ENCODE measurements at regions not wholly inside any gene's neighbourhood (a gene's known extent, or its start where the extent isn't known, plus 50 kb on each side); places are given as distances from the start of the nearest gene placed in this dataset.

- Histone ChIP-seq H3K79me2 (ENCODE audit: insufficient read depth, low read length) (no peaks in the 10 kb centered on the region), H3K23me2 (ENCODE audit: insufficient read length, low read depth, low read length, poor library complexity, severe bottlenecking) (no peaks in the 10 kb centered on the region), H2BK120ac (ENCODE audit: low read depth, low read length, poor library complexity, severe bottlenecking) (no peak overlapping the region), H3K27me3 (ENCODE audit: insufficient read depth, low read length) (no peaks in the 10 kb centered on the region), H3K27ac (ENCODE audit: insufficient read length, low read depth, low read length) (no peak overlapping the region), H3K9me3 (ENCODE audit: control insufficient read depth, low read depth, low read length) (no peaks in the 10 kb centered on the region), H3K56ac (ENCODE audit: insufficient read length, low read depth, low read length) (no peak overlapping the region), H4K5ac (ENCODE audit: insufficient read length, low read depth, low read length) (no peak overlapping the region), H3K23ac (ENCODE audit: insufficient read length, low read depth, low read length) (no peak overlapping the region), H4K91ac (ENCODE audit: insufficient read length, low read depth, low read length) (no peak overlapping the region), H3K18ac (ENCODE audit: insufficient read length, low read depth, low read length) (no peak overlapping the region), H3K4me1 (ENCODE audit: insufficient read depth, low read length) (no peaks in the 10 kb centered on the region), H2AFZ (ENCODE audit: low read length) (no peak overlapping the region), H3K79me1 (ENCODE audit: insufficient read depth, low read depth, low read length, poor library complexity, severe bottlenecking) (no peaks in the 10 kb centered on the region), H3K14ac (ENCODE audit: insufficient read depth, low read length) (no peak overlapping the region), H3T11ph (ENCODE audit: low read length) (no peak overlapping the region), H2AK5ac (ENCODE audit: insufficient read length, low read length) (no peak overlapping the region), H3K4ac (ENCODE audit: low read depth, low read length) (no peak overlapping the region), H2BK12ac (ENCODE audit: insufficient read length, low read depth, low read length) (no peak overlapping the region), H2BK20ac (ENCODE audit: low read depth, low read length, poor library complexity, severe bottlenecking) (no peak overlapping the region), H2BK15ac (ENCODE audit: low read depth, low read length) (no peak overlapping the region), H4K20me1 (ENCODE audit: control insufficient read depth, insufficient read depth, insufficient read length) (no peaks in the 10 kb centered on the region), H3K4me2 (ENCODE audit: insufficient read depth, insufficient read length, low read length) (no peak overlapping the region), H2BK5ac (ENCODE audit: insufficient read length, low read length) (no peak overlapping the region), H3K9ac (ENCODE audit: extremely low read depth, insufficient read length, low read length) (no peak overlapping the region), H4K8ac (replicated peaks; ENCODE audit: insufficient read length, low read depth, low read length) (no peak overlapping the region)
- no peak for TF ChIP-seq CTCF (conservative IDR thresholded peaks at IDR 0.05)
- H3K27ac Mint-ChIP-seq: no peak overlapping the region
- H3K9me3 Mint-ChIP-seq: peaks cover 0 to 2% of the 10 kb centered on the region in 2 experiments; a peak in 1 of 5 replicates
- no peaks in the 10 kb centered on the region for H3K27me3 Mint-ChIP-seq (ENCODE audit: low read depth)
- no CpG with 5 or more reads among the region's 5 CpGs for WGBS (ENCODE audit: extremely low coverage, insufficient read length, low lambda C conversion rate)
- H3K36me3 Mint-ChIP-seq (ENCODE audit: insufficient read depth in 1 of 3, low read depth in 3 of 3): no peaks in the 10 kb centered on the region
- no peaks in the 10 kb centered on the region for H3K4me1 Mint-ChIP-seq
- no peak for DNase-seq
- H3K4me3 Mint-ChIP-seq: no peak overlapping the region
These were observed 176.5 kb downstream of the CPE start for GRCh38 chr4:165555302-165555701.

All from H9 (cell line).